ENCODE measurements at regions not wholly inside any gene's neighbourhood (a gene's known extent, or its start where the extent isn't known, plus 50 kb on each side); places are given as distances from the start of the nearest gene placed in this dataset.
"Not testable (repeated sequence)": the region's sequence is repeated elsewhere in the genome, so short reads cannot be mapped to it uniquely, and the experiment has no call there.

DNA sequence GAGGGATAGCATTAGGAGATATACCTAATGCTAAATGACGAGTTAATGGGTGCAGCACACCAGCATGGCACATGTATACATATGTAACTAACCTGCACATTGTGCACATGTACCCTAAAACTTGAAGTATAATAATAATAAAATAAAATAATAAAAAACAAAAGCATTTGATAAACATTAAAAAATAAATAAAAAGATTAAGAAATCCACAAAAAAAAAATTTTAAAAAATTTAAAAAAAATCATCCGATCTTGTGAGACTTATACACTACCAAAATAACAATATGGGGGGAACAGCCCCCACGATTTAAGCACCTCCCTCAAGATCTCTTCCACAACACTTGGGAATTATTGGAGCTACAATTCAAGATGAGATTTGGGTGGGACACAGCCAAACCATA, 210.3 kb upstream of the CARD18 start:
- Mint-ChIP-seq H3K36me3 (peaks cover 0 to 11% (median 0%) of the 10 kb centered on the region in 3 donors), H3K9me3 (peaks cover 0 to 23% (median 9%) of the 10 kb centered on the region in 9 donors)
- DNase-seq, H3K4me3 Mint-ChIP-seq, H3K27me3 Mint-ChIP-seq, H3K27ac Mint-ChIP-seq, H3K4me1 Mint-ChIP-seq, POLR2A ChIA-PET, ATAC-seq: not testable (repeated sequence)

GRCh38 chr11:105344938-105345337, 205.4 kb upstream of the CARD18 start:
- POLR2A ChIA-PET = no interaction called here
- peaks cover 0 to 11% (median 0%) of the 10 kb centered on the region in 3 donors for H3K36me3 Mint-ChIP-seq
- ATAC-seq (no peak), DNase-seq (no peak)
- no peaks in the 10 kb centered on the region for H3K4me1 Mint-ChIP-seq
- peaks cover 0 to 3% (median 0%) of the 10 kb centered on the region in 5 donors for H3K27me3 Mint-ChIP-seq
- no peak overlapping the region for H3K27ac Mint-ChIP-seq
- peaks cover 0 to 15% (median 5%) of the 10 kb centered on the region in 9 donors for H3K9me3 Mint-ChIP-seq
- H3K4me3 Mint-ChIP-seq = no peak overlapping the region

- Mint-ChIP-seq H3K4me3 (no peak overlapping the region), H3K27ac (no peak overlapping the region), H3K36me3 (peaks cover 0 to 9% (median 0%) of the 10 kb centered on the region in 3 donors), H3K9me3 (peaks cover 0 to 23% (median 0%) of the 10 kb centered on the region in 9 donors), H3K27me3 (peaks cover 2 to 9% (median 5%) of the 10 kb centered on the region in 5 donors), H3K4me1 (no peaks in the 10 kb centered on the region)
- no peak for DNase-seq
- POLR2A ChIA-PET = no interaction called here
- ATAC-seq = no peak
Observed at GRCh38 chr11:105334025-105334714, 194.6 kb upstream of the CARD18 start.

DNA sequence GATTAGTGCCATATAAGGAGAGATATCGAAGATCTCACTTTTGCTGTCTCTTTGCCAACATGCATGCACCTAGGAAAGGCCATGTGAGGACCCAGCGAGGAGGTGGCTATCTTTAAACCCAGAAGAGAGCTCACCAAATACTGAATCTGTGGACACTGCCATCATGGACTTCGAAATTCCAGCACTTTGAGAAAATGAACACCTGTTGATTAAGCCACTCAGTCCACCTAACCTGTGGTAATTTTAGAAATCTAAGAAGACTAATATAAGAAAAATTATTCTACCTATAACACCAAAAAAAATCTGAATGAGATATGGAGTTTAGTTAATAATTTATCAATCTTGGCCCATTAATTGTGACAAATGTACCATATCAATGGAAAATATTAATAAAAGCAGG, 193.6 kb upstream of the CARD18 start:
- DNase-seq = no peak
- POLR2A ChIA-PET = no interaction called here
- no peak for ATAC-seq
- Mint-ChIP-seq H3K27ac (peak overlapping the region in 1 of 10 donors; percentile 14), H3K27me3 (peaks cover 2 to 9% (median 5%) of the 10 kb centered on the region in 5 donors), H3K4me1 (no peaks in the 10 kb centered on the region), H3K9me3 (peaks cover 0 to 23% (median 0%) of the 10 kb centered on the region in 9 donors), H3K36me3 (peaks cover 0 to 9% (median 0%) of the 10 kb centered on the region in 3 donors), H3K4me3 (no peak overlapping the region)

GRCh38 chr11:105332171-105332570, 192.6 kb upstream of the CARD18 start:
- ATAC-seq (no peak), DNase-seq (no peak)
- no peaks in the 10 kb centered on the region for H3K4me1 Mint-ChIP-seq
- H3K9me3 Mint-ChIP-seq = peaks cover 0 to 23% (median 0%) of the 10 kb centered on the region in 9 donors
- no peak overlapping the region for H3K27ac Mint-ChIP-seq
- peaks cover 2 to 9% (median 4%) of the 10 kb centered on the region in 5 donors for H3K27me3 Mint-ChIP-seq
- no peak overlapping the region for H3K4me3 Mint-ChIP-seq
- POLR2A ChIA-PET = no interaction called here
- H3K36me3 Mint-ChIP-seq = peaks cover 0 to 7% (median 0%) of the 10 kb centered on the region in 3 donors

GRCh38 chr11:105328061-105328460, 188.5 kb upstream of the CARD18 start:
- no peaks in the 10 kb centered on the region for H3K36me3 Mint-ChIP-seq
- ATAC-seq = no peak
- no peak overlapping the region for H3K27ac Mint-ChIP-seq
- peaks cover 0 to 3% (median 1%) of the 10 kb centered on the region in 5 donors for H3K27me3 Mint-ChIP-seq
- POLR2A ChIA-PET = no interaction called here
- no peak for DNase-seq
- no peak overlapping the region for H3K4me3 Mint-ChIP-seq
- H3K4me1 Mint-ChIP-seq = no peaks in the 10 kb centered on the region
- H3K9me3 Mint-ChIP-seq = peaks cover 0 to 3% (median 0%) of the 10 kb centered on the region in 9 donors

DNA sequence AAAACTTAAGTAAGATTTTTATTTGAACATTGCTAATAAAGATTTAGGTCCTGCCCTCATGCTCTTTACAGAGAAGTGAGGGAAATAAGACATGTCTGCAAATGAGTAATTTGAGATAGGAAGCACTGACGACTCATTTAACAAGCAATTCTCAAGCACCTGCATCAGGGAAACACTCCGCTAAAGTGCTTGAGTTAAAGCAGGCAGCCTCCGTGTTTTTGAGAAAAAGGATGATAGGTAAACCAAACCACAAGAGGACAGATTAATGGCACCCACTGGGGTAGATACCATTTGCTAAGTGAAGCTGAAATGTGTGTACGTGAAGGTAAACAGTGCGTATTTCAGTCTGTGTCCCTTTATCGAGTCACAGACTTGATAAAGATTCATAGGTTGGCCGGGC, 184.6 kb upstream of the CARD18 start:
- Mint-ChIP-seq H3K27ac (no peak overlapping the region), H3K4me3 (no peak overlapping the region), H3K9me3 (no peaks in the 10 kb centered on the region), H3K36me3 (no peaks in the 10 kb centered on the region), H3K4me1 (no peaks in the 10 kb centered on the region), H3K27me3 (peaks cover 0 to 9% (median 0%) of the 10 kb centered on the region in 5 donors)
- DNase-seq = no peak
- POLR2A ChIA-PET = no interaction called here
- no peak for ATAC-seq

DNA sequence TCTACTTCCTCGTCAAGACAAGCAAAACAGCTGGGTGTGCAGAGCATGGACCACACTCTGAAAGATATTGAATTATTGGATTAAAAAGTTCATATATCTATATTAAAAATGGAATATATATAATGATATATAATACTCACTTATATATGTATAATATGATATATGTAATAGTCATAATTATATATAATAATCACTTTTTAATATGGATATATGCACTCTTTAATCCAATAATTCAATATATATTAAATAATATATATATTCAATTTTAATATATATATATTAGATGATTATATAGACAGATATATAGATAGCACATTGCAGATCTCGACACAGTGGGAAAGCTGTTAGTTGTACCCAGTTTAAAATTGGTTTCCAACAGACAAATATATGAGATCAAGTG, 182.1 kb upstream of the CARD18 start:
- POLR2A ChIA-PET = no interaction called here
- peaks cover 0 to 9% (median 0%) of the 10 kb centered on the region in 5 donors for H3K27me3 Mint-ChIP-seq
- no peaks in the 10 kb centered on the region for H3K36me3 Mint-ChIP-seq
- no peak overlapping the region for H3K4me3 Mint-ChIP-seq
- H3K4me1 Mint-ChIP-seq = no peaks in the 10 kb centered on the region
- H3K9me3 Mint-ChIP-seq = no peaks in the 10 kb centered on the region
- no peak for ATAC-seq
- H3K27ac Mint-ChIP-seq = no peak overlapping the region
- DNase-seq = no peak

DNA sequence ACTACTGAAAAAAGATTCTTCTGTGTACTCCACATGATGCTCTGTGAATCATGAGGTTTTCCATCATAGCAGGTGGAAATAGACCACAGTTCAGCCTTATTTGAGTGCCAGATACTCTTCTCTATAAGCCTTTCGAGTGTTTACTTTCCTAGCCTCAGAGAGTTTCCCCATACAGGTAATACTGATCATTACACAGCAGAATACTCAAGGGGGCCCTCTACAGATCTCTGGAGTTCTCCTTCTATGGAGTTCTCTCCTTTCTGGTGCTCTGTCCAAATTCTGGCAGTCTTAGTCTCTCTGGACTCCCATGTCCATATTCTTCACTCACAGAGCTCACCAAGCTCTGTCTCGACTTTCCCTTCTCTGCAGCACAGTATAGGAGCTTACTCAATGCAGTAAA, 175.7 kb upstream of the CARD18 start:
- DNase-seq = no peak
- Mint-ChIP-seq H3K27me3 (peaks cover 0 to 8% (median 0%) of the 10 kb centered on the region in 5 donors), H3K9me3 (no peaks in the 10 kb centered on the region), H3K4me3 (no peak overlapping the region), H3K27ac (no peak overlapping the region), H3K4me1 (no peaks in the 10 kb centered on the region), H3K36me3 (no peaks in the 10 kb centered on the region)
- POLR2A ChIA-PET = no interaction called here
- peak in 1 of 2 donors; percentile 27 for ATAC-seq

DNA sequence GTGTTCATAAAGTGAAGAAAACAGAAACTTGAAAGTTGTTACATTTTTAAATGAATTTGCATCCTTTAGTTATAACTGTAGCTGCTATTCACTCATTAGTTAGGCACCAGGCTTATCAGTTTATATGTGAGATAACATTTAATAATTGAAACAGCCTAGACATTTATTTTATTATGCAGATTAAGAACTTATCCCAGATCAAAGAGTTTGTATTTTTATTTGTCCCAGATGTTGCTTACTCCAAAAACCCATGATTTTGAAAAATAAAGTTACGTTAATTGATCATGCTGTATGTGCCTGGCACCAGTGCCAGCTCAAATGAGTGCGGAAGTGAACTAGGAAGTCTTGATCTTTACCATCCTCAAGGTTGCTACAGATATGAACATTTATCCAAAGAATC, 172.7 kb upstream of the CARD18 start:
- no peaks in the 10 kb centered on the region for H3K36me3 Mint-ChIP-seq
- POLR2A ChIA-PET = no interaction called here
- H3K27ac Mint-ChIP-seq = no peak overlapping the region
- no peaks in the 10 kb centered on the region for H3K9me3 Mint-ChIP-seq
- H3K4me1 Mint-ChIP-seq = no peaks in the 10 kb centered on the region
- no peak for ATAC-seq
- DNase-seq = no peak
- peaks cover 0 to 2% (median 0%) of the 10 kb centered on the region in 5 donors for H3K27me3 Mint-ChIP-seq
- H3K4me3 Mint-ChIP-seq = no peak overlapping the region

- no peaks in the 10 kb centered on the region for H3K36me3 Mint-ChIP-seq
- POLR2A ChIA-PET = no interaction called here
- peaks cover 0 to 4% (median 0%) of the 10 kb centered on the region in 9 donors for H3K9me3 Mint-ChIP-seq
- ATAC-seq (no peak), DNase-seq (no peak)
- no peaks in the 10 kb centered on the region for H3K4me1 Mint-ChIP-seq
- peaks cover 0 to 5% (median 1%) of the 10 kb centered on the region in 5 donors for H3K27me3 Mint-ChIP-seq
- no peak overlapping the region for H3K27ac Mint-ChIP-seq
- no peak overlapping the region for H3K4me3 Mint-ChIP-seq
Observed at GRCh38 chr11:105298630-105299029, 159.1 kb upstream of the CARD18 start.

- no peaks in the 10 kb centered on the region for H3K36me3 Mint-ChIP-seq
- peaks cover 0 to 5% (median 1%) of the 10 kb centered on the region in 5 donors for H3K27me3 Mint-ChIP-seq
- ATAC-seq = no peak
- DNase-seq = no peak
- peaks cover 0 to 4% (median 0%) of the 10 kb centered on the region in 9 donors for H3K9me3 Mint-ChIP-seq
- no peak overlapping the region for H3K27ac Mint-ChIP-seq
- POLR2A ChIA-PET = no interaction called here
- H3K4me1 Mint-ChIP-seq = no peaks in the 10 kb centered on the region
- no peak overlapping the region for H3K4me3 Mint-ChIP-seq
Observed at GRCh38 chr11:105298174-105298573, 158.6 kb upstream of the CARD18 start.

DNA sequence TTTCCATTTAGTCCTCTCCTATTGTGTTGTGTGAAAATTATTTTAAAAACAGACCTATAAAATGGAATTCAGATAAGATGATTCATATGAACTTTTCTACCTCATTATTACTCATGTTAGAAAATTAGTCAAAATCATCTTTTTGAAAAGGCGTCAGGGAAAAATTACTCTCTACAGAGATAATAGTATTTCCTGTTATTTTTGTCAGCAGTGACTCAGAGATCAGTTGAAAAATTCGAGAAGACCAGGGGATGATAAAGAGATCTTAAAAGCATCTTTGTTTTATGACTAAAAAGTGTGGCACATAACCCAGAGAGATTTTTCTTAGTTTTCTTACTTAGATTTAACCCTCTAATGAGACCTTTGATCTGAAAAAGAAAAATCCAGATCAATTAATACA, 157.9 kb upstream of the CARD18 start:
- Mint-ChIP-seq H3K36me3 (no peaks in the 10 kb centered on the region), H3K27ac (no peak overlapping the region), H3K27me3 (peaks cover 0 to 5% (median 0%) of the 10 kb centered on the region in 5 donors), H3K4me3 (no peak overlapping the region), H3K4me1 (no peaks in the 10 kb centered on the region), H3K9me3 (peaks cover 0 to 4% (median 0%) of the 10 kb centered on the region in 9 donors)
- no peak for DNase-seq
- ATAC-seq = no peak
- POLR2A ChIA-PET = no interaction called here

DNA sequence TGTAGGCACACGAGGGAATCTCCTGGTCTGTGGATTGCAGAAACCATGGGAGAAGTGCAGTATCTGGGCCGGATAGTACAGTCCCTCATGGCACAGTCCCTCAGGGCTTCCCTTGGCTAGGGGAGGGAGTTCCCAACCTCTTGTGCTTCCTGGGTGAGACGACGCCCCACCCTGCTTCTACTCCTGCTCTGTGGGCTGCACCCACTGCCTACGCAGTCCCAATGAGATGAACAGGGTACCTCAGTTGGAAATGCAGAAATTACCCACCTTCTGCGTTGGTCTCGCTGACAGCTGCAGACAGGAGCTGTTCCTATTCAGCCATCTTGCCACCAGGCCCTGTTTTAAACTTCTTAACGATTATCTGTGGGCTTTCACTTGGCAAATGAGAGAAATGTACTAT, 157.2 kb upstream of the CARD18 start:
- no peak for ATAC-seq
- POLR2A ChIA-PET = no interaction called here
- no peaks in the 10 kb centered on the region for H3K4me1 Mint-ChIP-seq
- no peaks in the 10 kb centered on the region for H3K36me3 Mint-ChIP-seq
- no peak overlapping the region for H3K4me3 Mint-ChIP-seq
- H3K9me3 Mint-ChIP-seq = peaks cover 0 to 4% (median 0%) of the 10 kb centered on the region in 9 donors
- no peak for DNase-seq
- no peak overlapping the region for H3K27ac Mint-ChIP-seq
- peaks cover 0 to 5% (median 0%) of the 10 kb centered on the region in 5 donors for H3K27me3 Mint-ChIP-seq
